B cell (primary cell): ENCODE measurements at regions not wholly inside any gene's neighbourhood (a gene's known extent, or its start where the extent isn't known, plus 50 kb on each side); places are given as distances from the start of the nearest gene placed in this dataset.
"Not testable (repeated sequence)": the region's sequence is repeated elsewhere in the genome, so short reads cannot be mapped to it uniquely, and the experiment has no call there.

ENCODE experiments used
- EZH2 ChIP-seq: IDR thresholded peaks from 2 replicates; pipeline ENCODE4 v1.6.1; 2012; ENCODE audit warnings: borderline replicate concordance, low read depth, mild to moderate bottlenecking, moderate library complexity, low read length; ENCODE audit not compliant: insufficient read depth, poor library complexity, severe bottlenecking
- TF ChIP-seq, protein P1 (sequence below): fragments of 200-600 bp; IDR thresholded peaks from one replicate; pipeline ENCODE4 v1.8.0; 2022; ENCODE audit warnings: antibody characterized with exemption, mild to moderate bottlenecking

DNA sequence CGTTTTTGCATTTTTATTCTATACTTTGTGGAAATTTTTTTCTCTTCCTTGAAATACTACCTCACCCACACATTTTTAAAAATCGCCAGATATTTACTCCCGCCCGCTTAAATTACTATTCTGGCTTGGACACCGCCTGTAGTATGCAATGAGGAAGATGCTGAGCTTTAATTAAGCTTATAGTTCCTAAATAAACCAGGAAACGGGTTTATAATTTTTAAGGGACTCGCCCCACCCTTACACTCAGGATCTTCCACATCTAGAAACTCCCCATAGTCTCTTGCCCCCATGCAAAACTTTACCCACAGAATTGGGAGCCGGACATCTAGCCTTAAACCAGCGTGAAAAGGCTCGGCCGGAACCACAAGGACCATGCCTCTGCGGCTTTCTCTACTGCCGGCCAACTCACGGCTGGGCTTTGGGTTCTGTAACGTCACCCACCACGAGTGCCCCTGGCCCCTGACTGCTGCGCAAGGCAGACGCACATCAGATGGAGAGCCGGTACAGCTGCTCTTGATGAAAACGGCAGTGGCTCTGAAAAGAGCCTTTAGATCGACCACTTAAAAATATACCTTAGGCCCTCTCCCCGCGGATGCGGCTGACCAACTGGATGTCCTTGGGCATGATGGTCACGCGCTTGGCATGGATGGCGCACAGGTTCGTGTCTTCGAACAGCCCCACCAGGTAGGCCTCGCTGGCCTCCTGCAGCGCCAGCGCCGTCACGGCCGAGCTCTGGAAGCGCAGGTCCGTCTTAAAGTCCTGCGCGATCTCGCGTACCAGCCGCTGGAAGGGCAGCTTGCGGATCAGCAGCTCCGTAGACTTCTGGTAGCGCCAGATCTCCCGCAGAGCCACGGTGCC is 66.3 kb downstream of the FAM72B start:
- TF ChIP-seq, protein P1, sequence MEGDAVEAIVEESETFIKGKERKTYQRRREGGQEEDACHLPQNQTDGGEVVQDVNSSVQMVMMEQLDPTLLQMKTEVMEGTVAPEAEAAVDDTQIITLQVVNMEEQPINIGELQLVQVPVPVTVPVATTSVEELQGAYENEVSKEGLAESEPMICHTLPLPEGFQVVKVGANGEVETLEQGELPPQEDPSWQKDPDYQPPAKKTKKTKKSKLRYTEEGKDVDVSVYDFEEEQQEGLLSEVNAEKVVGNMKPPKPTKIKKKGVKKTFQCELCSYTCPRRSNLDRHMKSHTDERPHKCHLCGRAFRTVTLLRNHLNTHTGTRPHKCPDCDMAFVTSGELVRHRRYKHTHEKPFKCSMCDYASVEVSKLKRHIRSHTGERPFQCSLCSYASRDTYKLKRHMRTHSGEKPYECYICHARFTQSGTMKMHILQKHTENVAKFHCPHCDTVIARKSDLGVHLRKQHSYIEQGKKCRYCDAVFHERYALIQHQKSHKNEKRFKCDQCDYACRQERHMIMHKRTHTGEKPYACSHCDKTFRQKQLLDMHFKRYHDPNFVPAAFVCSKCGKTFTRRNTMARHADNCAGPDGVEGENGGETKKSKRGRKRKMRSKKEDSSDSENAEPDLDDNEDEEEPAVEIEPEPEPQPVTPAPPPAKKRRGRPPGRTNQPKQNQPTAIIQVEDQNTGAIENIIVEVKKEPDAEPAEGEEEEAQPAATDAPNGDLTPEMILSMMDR = not testable (repeated sequence)
- TF ChIP-seq EZH2 = not testable (repeated sequence)
